AG08395 (cell line): ENCODE measurements at regions not wholly inside any gene's neighbourhood (a gene's known extent, or its start where the extent isn't known, plus 50 kb on each side); places are given as distances from the start of the nearest gene placed in this dataset.

Experiments
- DNase-seq: peaks from one replicate; pipeline ENCODE4 v3.0.0; 2012; ENCODE audit warnings: mixed read lengths, low spot score

GRCh38 chr10:131691481-131692090 lies 209.2 kb upstream of the PPP2R2D start:
- no peak for DNase-seq

GRCh38 chr10:131692176-131692575 lies 208.6 kb upstream of the PPP2R2D start:
- no peak for DNase-seq

- DNase-seq: no peak
Observed at GRCh38 chr10:131692686-131693334, 208.0 kb upstream of the PPP2R2D start.

DNA sequence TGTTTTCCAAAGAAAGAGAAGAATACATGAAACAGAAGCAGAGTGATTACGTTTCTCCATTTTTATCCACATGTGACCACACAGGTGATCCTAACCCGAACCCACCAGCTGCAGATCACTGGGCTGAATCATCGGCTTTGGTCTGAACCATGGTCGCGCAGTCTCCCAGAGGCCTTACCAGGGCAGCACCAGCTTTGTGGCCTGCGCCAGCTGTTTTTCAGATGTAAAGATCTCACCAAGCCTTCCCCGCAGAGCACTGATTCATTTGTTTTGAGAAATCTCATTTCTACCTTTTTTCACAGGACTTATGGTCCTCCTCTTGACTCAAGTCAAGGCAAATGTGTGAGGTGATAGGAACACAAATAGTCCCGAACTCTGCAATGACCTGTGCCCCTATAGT lies 207.0 kb upstream of the PPP2R2D start:
- DNase-seq: no peak

GRCh38 chr10:131694168-131694780 lies 206.5 kb upstream of the PPP2R2D start:
- DNase-seq: no peak

DNA sequence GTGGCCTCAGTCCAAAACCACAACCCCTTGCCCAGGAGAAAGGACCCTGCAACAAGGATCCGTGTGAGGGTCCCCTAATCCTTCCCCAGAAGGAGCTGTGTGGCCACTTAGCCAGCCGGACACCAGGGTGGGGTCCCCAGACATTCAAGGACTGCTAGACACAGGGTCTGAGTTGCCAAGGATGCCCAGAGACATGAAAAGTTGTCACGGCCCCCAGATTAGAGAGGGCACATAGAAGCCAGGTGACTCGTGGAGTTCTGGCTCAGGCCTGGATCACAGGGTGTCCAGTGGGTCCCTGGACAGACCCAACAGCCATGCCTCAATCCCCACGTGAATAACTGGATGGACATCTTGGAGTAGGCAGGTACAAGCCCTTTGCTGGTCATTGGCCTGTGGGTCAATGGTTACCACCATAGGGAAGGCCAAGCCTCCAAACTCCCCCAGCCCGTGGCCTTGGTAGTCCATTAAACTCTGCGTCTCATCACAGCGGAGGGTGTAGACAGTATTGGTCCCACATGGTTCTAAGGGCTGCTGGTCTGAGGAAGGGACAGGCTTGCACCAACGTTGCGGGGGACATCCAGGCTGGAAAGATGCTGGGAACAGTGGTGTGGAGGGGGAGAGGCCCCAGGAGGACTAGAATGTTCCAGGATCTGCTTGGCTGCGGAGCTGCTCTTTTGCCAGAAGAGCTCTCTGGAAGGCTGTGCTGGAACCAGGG lies 205.9 kb upstream of the PPP2R2D start:
- no peak for DNase-seq

GRCh38 chr10:131695496-131696165 lies 205.2 kb upstream of the PPP2R2D start:
- DNase-seq: no peak

DNA sequence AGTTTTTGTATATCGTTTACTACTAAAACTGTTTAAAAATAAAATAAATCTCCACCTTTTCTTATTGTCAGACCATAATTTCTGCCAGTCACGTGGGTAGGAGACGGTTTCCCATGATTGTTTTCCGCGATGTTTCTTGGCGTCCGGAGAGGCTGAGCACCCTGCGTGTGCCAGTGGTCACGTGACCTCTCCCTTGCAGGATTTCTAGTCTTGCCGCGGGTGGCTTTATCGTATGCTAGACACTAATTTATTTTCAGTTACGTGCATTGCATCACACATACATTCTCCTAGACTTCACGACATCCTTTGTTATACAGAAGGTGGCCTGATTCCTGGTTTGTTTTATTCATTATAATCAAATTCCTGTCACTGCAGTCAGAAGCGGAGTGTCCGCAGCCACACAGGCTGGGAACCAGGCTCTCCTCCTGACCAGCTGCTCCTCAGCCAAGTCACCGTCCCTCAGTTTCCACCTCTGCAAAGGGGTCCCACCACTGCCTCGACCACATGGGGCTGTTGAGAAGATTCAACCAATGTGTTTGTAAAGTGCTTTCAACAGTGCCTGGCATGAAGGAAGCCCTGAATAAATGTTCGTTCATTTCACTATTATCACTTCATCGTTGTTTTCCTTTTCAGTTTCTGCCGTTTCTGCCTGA lies 203.2 kb upstream of the PPP2R2D start:
- DNase-seq: no peak

DNA sequence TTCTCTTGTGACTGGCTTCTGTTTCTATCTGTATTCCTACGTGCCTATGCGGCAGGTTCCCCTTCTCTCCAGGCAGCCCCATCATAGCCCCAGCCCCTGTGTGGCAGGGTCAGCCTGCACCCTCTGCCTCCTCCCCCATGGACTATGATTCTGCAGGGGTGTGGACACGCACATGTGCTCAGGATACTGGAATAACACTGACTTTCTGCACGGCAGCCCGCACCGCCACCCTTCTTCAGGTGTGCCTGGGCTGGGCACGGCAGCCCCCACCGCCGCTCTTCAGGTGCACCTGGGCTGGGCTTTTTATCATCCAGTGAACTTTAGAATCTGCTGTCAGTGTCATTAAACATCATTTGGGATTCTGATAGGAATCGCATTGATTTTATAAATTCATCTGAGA lies 202.6 kb upstream of the PPP2R2D start:
- no peak for DNase-seq

- DNase-seq: no peak
Observed at GRCh38 chr10:131698986-131699385, 201.8 kb upstream of the PPP2R2D start.

DNA sequence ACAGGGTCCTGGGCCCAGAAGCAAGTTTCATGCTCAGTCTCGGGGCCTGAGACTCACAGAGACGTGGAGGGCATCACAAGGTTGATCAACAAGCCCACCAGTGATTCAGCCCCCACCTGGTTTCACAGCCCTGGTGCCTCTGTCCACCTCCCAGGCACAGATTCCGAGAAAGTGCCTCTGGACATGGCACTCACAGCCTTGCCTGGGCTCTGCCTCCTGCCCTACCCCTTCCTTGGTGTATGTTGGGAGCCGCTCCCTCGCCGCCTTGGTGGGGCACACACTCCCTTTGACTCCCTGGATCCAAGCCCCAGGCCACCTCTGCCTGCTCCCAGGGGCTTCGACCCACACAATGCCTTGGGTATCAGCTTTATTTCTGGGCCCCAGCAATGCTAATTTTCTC lies 200.8 kb upstream of the PPP2R2D start:
- no peak for DNase-seq

DNA sequence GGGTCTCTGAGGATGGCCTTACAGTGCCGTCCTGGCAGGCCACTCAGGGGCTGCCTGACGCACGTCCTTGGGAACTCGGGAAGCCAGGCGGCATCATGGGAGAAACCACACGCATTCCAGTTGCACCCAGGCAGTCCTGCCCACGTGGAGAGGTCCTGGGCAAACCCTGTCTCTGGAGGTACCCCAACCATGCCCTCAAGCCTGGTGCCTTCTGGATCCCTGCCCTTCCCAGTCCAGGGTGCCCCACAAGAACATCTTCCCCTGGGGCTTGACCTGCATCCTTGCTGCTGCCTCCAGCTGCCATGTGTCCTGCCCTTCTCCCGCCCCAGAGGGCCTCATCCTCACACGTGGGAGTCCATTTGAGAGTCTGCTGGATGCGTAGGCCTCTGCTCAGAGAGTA lies 200.3 kb upstream of the PPP2R2D start:
- no peak for DNase-seq

DNA sequence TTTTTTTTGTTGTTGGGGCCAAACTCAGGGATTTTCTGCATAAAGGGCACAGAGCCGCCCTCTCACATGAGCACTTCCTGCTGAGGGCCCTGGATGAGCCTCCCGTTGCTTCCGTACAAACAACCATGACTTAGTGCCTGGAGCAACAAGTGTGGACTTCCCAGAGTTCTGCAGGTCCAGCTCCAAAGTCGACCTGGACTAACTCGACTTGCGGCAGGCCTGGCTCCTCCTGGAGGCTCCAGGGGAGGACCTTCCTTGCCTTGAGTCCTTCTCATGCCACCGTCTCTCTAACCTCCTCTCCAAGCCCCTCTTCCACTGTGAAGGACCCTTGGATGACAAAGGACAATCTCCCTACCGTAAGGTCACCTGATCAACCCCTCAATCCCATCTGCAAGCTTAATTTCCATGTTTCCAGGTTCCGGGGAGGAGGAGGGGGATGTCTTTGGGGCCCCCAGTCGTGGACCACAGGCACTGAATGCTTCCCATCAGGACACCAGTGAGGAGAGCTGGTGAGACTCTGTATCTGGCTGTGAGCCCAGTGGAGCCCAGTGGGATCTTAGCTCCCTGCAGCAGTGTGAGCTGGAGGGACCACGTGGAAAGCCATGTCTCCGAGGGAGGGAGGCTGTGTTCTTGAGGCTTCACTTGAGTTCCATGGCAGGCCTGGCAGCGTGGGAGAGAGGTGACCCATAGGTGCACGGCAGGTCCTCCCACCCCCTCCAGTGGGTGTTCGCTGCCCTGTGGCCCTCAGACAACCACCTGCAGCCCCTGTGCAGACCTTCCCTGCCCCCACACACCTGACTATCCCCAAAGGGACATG lies 199.5 kb upstream of the PPP2R2D start:
- DNase-seq: no peak

DNA sequence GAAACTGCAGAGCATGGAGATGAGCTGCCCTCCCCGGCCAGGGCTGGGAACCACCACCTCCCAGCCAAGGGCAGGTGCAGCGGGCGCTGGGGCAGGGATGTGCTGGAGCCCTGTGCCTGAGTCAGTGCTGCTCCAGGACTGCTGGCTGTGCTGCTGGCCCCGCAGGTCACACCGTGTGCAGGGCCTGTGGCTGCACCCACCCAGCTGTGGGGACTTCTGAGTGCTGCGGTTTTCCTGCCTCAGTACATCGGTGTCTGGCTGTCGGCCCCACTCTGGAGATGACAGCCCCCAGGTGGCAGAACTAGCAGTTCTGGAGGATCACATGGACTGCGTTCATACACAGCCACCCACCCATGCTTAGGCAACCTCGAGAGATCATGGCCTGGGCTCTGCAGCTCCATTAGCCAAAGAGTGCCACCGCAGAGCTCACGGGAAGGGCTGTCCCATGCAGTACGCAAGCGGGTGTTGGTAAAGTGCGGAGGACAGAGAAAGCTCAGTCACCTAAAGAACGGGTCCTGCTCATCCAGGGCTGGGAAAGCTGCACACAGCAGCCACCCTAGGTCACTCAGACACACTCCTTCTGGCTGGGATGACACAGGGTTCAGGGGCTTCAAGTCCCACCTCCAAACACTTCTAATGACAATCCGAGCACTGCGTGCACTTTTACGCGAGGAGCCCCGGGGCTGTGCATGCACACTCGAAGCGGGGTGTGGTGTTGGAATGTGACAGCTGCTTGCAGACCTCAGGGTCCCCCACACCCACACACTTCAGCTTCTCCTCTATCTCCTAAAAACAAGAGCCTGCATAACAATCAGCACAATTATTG lies 198.1 kb upstream of the PPP2R2D start:
- no peak for DNase-seq

DNA sequence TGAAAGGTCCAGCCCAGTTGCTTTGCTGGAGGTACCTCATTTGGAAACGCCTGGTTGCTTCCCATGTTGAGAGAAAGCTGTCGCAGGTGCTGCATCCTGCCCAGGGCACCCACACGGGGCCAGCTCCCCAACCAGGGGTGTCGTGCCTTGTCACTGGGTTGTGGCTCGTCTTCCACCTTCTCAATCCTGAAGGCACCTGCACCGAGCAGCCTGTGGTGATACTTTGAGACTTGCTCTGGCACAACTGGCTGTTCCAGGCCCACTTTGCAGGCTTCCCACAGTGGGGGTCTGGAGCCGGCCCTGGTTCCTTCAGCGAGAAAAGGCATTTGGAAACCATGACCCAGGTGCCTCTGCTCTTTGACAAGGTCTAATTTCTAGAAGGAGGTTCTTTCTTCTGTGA lies 197.3 kb upstream of the PPP2R2D start:
- DNase-seq: no peak

GRCh38 chr10:131703941-131704340 lies 196.9 kb upstream of the PPP2R2D start:
- DNase-seq: no peak

DNA sequence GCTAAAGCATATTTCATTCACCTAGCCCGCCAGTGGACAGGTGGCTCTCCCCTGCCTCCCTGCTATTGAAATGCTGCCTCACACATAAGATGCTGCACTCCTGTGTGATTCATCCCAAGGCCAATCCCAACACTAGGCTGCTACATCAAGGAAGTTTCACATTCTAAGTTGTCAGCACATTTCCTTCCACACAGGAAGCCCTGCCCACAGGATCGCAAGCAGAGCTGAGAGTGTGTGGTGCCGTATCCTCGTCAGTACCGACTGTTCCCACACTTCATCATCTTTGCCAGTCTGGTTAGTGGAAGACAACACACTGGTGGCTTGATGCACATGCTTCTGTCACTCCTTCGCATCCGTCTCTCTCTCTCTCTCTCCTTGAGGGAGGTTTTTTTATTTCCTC lies 194.3 kb upstream of the PPP2R2D start:
- DNase-seq: no peak

- no peak for DNase-seq
Observed at GRCh38 chr10:131706952-131707351, 193.9 kb upstream of the PPP2R2D start.

DNA sequence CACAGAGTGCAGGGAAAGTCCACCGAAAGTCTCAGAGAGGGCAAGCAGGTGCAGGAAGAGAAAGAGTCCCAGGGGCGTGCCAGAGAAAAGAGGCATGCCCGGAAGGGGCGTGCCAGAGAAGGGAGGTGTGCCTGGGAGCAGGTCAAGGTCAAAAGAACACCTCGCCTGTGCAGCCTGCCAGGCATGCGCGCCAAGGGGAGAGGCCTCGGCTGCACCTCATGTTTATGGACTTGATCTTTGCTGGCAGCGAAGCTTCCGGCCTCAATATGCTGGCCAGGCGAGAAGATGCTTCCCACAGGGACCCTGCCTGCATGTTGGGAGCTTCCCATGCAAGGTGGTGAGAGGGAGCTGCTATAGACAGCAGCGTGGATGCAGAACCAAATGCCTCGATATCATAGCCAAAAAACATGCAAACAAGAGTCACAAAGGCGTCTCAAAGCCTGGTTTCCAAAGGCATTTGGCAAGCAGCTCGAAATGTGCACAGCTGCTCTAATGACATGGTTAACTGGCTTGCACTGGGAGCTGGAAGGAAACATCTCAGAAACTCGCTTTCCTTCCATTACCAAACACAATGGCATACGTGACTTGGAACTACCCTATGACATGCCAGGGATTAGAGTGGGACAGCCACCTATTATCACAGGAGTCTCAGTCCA lies 192.5 kb upstream of the PPP2R2D start:
- no peak for DNase-seq
